ENCODE measurements at regions not wholly inside any gene's neighbourhood (a gene's known extent, or its start where the extent isn't known, plus 50 kb on each side); places are given as distances from the start of the nearest gene placed in this dataset.

DNA sequence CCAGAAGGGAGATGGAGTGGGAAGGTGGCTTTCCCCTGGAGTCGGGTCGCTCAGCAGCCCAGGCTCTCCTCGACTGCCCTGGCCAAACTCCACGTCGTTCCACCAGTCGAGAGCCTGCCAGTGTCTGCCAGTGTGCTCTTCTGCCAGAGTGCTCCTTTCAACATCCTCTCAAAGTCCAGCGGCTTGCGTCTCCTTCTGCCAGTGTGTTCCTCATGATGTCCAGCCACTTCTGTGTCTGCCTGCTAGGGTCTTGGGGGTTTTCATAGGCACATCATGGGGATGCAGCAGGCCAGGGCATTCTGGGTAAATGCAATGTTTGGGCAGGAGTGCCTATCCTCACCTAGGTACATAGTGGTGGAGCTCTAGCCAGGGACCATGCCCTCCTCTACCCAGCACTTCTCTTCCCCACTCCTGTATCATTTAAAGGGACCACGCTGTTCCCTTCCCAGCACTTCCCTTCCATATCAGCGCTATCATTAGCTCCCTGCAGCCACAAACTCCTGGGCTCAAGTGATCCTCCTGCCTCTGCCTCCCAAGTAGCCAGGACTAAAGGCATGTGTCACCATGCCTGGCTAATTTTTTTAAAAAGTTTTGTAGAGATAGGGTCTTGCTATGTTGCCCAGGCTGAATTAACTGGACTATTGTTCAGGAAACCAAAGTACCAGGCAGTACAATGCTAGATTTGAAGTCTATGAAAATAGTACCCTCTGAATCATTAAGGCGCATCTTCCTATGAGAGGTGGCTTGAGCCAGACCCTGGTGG lies 62.9 kb upstream of the CLDN5 start:
- TF ChIP-seq, protein P1, sequence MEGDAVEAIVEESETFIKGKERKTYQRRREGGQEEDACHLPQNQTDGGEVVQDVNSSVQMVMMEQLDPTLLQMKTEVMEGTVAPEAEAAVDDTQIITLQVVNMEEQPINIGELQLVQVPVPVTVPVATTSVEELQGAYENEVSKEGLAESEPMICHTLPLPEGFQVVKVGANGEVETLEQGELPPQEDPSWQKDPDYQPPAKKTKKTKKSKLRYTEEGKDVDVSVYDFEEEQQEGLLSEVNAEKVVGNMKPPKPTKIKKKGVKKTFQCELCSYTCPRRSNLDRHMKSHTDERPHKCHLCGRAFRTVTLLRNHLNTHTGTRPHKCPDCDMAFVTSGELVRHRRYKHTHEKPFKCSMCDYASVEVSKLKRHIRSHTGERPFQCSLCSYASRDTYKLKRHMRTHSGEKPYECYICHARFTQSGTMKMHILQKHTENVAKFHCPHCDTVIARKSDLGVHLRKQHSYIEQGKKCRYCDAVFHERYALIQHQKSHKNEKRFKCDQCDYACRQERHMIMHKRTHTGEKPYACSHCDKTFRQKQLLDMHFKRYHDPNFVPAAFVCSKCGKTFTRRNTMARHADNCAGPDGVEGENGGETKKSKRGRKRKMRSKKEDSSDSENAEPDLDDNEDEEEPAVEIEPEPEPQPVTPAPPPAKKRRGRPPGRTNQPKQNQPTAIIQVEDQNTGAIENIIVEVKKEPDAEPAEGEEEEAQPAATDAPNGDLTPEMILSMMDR (IDR thresholded peaks at IDR 0.05 in 4 of 5, conservative IDR thresholded peaks at IDR 0.05 in 1 of 5) = no peak
- no peak for TF ChIP-seq POLR2A (IDR thresholded peaks at IDR 0.05)

Data from gastrocnemius medialis (tissue), 4 donors.